Cardiac fibroblast (primary cell): ENCODE measurements at regions not wholly inside any gene's neighbourhood (a gene's known extent, or its start where the extent isn't known, plus 50 kb on each side); places are given as distances from the start of the nearest gene placed in this dataset.
A peak's percentile ranks its signal among the peaks of the same experiment; 100 is the strongest.

ENCODE experiments used
- DNase-seq, 2 donors: peaks; one replicate each; pipeline versions ENCODE4 v3.0.0 to v3.0.0-alpha.2; 2010; ENCODE audit warnings: low read depth in 2 of 2
- H3K4me3 ChIP-seq, 2 donors: replicated peaks in 1 of 2; 1 replicate in 1 of 2; 2 replicates in 1 of 2; pipeline ENCODE4 v1.5.1; 2011; ENCODE audit warnings: low read depth in 2 of 2, low read length in 2 of 2, mild to moderate bottlenecking in 2 of 2, moderate library complexity in 1 of 2
- CTCF ChIP-seq: IDR thresholded peaks from one replicate; pipeline ENCODE4 v1.5.1; 2011; ENCODE audit warnings: low read depth, mild to moderate bottlenecking, low read length, inconsistent platforms

GRCh38 chr9:108244686-108245085, 611.1 kb downstream of the ACTL7B start:
- no peak for TF ChIP-seq CTCF

GRCh38 chr9:108241384-108242073, 614.3 kb downstream of the ACTL7B start:
- DNase-seq: no peak
- TF ChIP-seq CTCF: no peak
- H3K4me3 ChIP-seq: no peak overlapping the region

More at GRCh38 chr9:108244686-108245085, 611.1 kb downstream of the ACTL7B start:
- no peak overlapping the region for H3K4me3 ChIP-seq
- DNase-seq: no peak

- peak in 1 of 2 donors; percentile 14 for DNase-seq
- TF ChIP-seq CTCF: no peak
- H3K4me3 ChIP-seq: no peak overlapping the region
Observed at GRCh38 chr9:108239696-108240321, 616.0 kb downstream of the ACTL7B start.

- no peak for DNase-seq
- no peak overlapping the region for H3K4me3 ChIP-seq
- TF ChIP-seq CTCF: no peak
Observed at GRCh38 chr9:108235609-108236008, 620.2 kb downstream of the ACTL7B start.

GRCh38 chr9:108234811-108235210, 621.0 kb downstream of the ACTL7B start:
- no peak overlapping the region for H3K4me3 ChIP-seq
- no peak for TF ChIP-seq CTCF

GRCh38 chr9:108225149-108225800, 630.5 kb downstream of the ACTL7B start:
- TF ChIP-seq CTCF: no peak
- peak in 1 of 2 donors; percentile 30 for DNase-seq
- no peak overlapping the region for H3K4me3 ChIP-seq

More at GRCh38 chr9:108234811-108235210, 621.0 kb downstream of the ACTL7B start:
- peak in 1 of 2 donors; percentile 38 for DNase-seq
